AG04449 (cell line): ENCODE measurements at regions not wholly inside any gene's neighbourhood (a gene's known extent, or its start where the extent isn't known, plus 50 kb on each side); places are given as distances from the start of the nearest gene placed in this dataset.
A peak's percentile ranks its signal among the peaks of the same experiment; 100 is the strongest.

ENCODE experiments used
- CTCF ChIA-PET: fragments of 350-600 bp; formaldehyde crosslinking; extraction: SDS; loops from one replicate; lab custom pipeline; 2021; ENCODE audit warnings: antibody characterized with exemption; lab: Yijun Ruan, JAX
- POLR2A ChIA-PET: fragments of 400-600, 350-600 bp; formaldehyde crosslinking; extraction: SDS; loops from one replicate; lab custom pipeline; 2020; ENCODE audit warnings: antibody characterized with exemption, inconsistent platforms; lab: Yijun Ruan, JAX
- DNase-seq: peaks from one replicate; pipeline ENCODE4 v3.0.0-alpha.2; 2010; ENCODE audit warnings: low read depth, low spot score
- H3K4me3 ChIP-seq: 2 replicates; pipeline ENCODE4 v1.5.1; 2011; ENCODE audit warnings: low read depth, mild to moderate bottlenecking, control low read depth, low read length
- CTCF ChIP-seq: IDR thresholded peaks from one replicate; pipeline ENCODE4 v1.5.1; 2011; ENCODE audit warnings: mild to moderate bottlenecking, moderate library complexity, low read length, control low read depth, inconsistent platforms; ENCODE audit not compliant: insufficient read depth; ENCODE audit errors: missing control alignments

GRCh38 chr1:96409689-96410088, 311.9 kb upstream of the PTBP2 start:
- TF ChIP-seq CTCF = no peak
- CTCF ChIA-PET = no interaction called here
- POLR2A ChIA-PET = no interaction called here
- DNase-seq = no peak
- H3K4me3 ChIP-seq = no peak overlapping the region

DNA sequence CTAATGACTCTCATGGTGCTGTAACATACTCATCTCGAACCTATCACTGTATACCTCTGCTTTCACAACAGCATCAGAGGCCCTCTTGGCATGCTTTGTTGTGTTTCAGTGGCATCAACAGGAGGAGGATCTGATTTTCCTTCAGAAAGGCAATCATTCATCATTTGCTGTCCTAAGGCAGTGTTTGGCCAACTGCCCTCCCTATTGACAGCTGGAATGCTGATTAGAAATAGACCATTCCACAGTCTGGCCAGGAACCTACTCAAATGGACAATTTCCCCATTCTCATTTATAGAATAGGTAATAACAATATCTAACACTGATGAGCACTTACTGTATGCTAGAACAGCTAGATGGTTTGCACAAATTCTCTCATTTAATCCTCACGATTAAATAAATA, 310.6 kb upstream of the PTBP2 start:
- TF ChIP-seq CTCF = no peak
- ChIA-PET CTCF (no interaction called here), POLR2A (no interaction called here)
- H3K4me3 ChIP-seq = no peak overlapping the region
- DNase-seq = no peak

DNA sequence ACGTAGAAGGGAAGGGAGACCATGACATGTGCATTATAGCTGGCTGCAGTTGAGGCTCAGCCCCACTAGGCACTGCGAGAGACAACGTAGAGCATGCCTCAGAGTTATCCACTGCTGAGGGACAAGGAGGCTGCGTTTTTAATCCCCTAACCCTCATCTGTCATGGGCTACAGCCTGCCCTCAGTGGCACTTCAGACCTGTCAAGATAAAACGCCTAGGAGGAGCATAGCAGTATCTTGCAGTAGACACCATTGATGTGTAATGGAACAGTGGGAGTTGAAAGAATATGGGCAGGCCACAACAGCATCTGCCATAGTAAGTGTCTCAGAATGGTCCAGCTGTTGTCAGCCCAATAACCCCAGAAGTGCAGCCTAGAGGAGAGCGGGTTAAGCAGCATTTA, 307.0 kb upstream of the PTBP2 start:
- POLR2A ChIA-PET = no interaction called here
- DNase-seq = no peak
- CTCF ChIA-PET = no interaction called here
- TF ChIP-seq CTCF = no peak
- no peak overlapping the region for H3K4me3 ChIP-seq

GRCh38 chr1:96416111-96416595, 305.4 kb upstream of the PTBP2 start:
- POLR2A ChIA-PET = no interaction called here
- peak; percentile 84 for DNase-seq
- CTCF ChIA-PET = no interaction called here
- no peak overlapping the region for H3K4me3 ChIP-seq
- TF ChIP-seq CTCF = no peak

DNA sequence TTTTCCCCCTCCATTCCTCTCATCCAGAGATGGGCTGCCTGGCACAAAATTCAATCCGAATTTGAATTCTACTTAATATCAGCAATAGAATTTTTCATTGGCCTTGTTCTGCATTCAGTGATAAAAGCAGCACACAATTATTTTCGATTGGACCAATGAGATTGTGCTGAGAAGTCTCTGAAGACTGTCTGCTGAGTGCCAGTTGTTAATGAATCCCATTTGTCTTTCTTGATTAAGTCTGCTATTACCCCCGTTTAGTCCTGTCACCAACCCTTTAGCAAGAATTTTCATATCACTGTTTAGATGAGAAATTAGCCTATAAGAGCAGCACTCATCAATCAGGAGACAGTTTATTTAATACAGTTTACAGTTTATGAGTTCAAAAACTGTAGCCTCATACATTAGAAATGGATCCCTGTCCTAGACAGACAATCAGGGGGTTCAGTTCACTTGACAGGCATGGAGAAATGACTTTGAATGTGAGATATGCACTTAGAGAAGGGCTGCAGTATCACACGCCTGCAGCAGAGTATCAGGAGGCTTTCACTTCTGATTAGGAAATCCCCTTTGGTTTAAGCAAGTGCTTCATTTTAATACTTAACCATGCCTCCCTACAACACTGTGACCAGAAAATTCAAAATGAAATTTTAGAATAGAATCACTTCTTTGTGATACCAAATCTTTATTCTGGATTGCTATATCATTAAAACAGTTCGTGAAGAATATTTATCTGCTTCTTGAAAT, 304.7 kb upstream of the PTBP2 start:
- H3K4me3 ChIP-seq = no peak overlapping the region
- no peak for TF ChIP-seq CTCF
- DNase-seq = no peak
- ChIA-PET POLR2A (no interaction called here), CTCF (no interaction called here)

DNA sequence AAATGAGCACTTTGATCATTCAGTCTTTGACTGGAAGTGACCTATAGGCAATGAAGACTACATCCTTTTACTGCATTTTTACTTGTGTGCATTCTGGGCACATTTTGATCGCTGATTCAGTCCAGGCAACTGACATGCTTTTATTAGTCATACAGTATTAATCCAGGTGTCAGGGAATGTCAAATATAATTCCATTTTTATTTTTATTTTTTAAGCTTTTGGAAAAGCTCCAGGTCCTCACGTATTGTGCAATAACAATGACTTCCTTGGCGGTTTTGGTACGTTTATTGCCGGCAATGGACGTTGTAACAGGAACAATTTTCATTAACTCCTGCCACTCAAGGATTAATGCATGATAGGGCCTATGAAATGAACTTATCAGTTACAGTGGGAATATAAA, 302.6 kb upstream of the PTBP2 start:
- DNase-seq = no peak
- TF ChIP-seq CTCF = no peak
- ChIA-PET CTCF (no interaction called here), POLR2A (no interaction called here)
- H3K4me3 ChIP-seq = no peak overlapping the region
